HUES64 (cell line): ENCODE measurements at regions not wholly inside any gene's neighbourhood (a gene's known extent, or its start where the extent isn't known, plus 50 kb on each side); places are given as distances from the start of the nearest gene placed in this dataset.

Experiments
- H3K27ac ChIP-seq: 2 replicates; pipeline ENCODE4 v1.7.0; 2013; ENCODE audit warnings: low read depth, low read length, inconsistent platforms
- H3K27me3 ChIP-seq: 2 replicates; pipeline ENCODE4 v1.6.1; 2013; ENCODE audit warnings: mild to moderate bottlenecking, low read length; ENCODE audit not compliant: insufficient read depth
- H3K36me3 ChIP-seq: 2 replicates; pipeline ENCODE4 v1.6.1; 2013; ENCODE audit warnings: mild to moderate bottlenecking, low read length; ENCODE audit not compliant: insufficient read depth
- H3K4me1 ChIP-seq: 2 replicates; pipeline ENCODE4 v1.6.1; 2013; ENCODE audit warnings: mild to moderate bottlenecking, low read length, moderate library complexity; ENCODE audit not compliant: insufficient read depth
- H3K4me3 ChIP-seq: 2 replicates; pipeline ENCODE4 v1.5.1; 2013; ENCODE audit warnings: mild to moderate bottlenecking, low read length, moderate library complexity
- H3K9ac ChIP-seq: 2 replicates; pipeline ENCODE4 v1.6.1; 2013; ENCODE audit warnings: mild to moderate bottlenecking, low read depth, low read length
- H3K9me3 ChIP-seq: 2 replicates; pipeline ENCODE4 v1.6.1; 2013; ENCODE audit warnings: low read depth, low read length; ENCODE audit not compliant: insufficient read depth
- WGBS: fragments of 150-250, 120-280 bp; methylation state at CpG from one replicate; pipeline ENCODE4 v1.1.7; 2013; ENCODE audit warnings: missing lambda C conversion rate; 5-methylcytosine and 5-hydroxymethylcytosine counted together

- Histone ChIP-seq H3K36me3 (no peaks in the 10 kb centered on the region), H3K9me3 (no peaks in the 10 kb centered on the region), H3K4me1 (no peaks in the 10 kb centered on the region), H3K4me3 (no peak overlapping the region), H3K27me3 (no peaks in the 10 kb centered on the region), H3K27ac (no peak overlapping the region), H3K9ac (no peak overlapping the region)
- 92% methylated on average over 2 of the region's 2 CpGs for WGBS
These were observed 173.0 kb downstream of the EMP1 start for GRCh38 chr12:13369474-13370056.

DNA sequence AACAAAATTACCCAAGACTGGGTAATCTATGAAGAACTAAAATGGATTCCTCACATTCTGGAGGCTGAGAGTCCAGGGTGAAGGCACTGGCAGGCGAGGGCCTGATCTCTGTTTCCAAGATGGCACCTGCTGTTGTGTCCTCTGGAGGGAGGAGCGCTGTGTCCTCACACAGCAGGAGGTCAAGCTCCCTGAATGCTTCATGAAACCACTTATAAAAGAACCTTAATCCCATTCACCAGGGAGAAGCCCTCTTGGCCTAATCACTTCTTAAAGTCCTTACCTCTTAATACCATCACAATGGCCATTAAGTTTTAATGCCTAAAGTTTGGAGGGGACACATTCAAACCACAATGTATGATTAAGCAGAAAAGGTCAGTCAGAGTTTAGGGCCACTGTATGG, 172.4 kb downstream of the EMP1 start:
- no peaks in the 10 kb centered on the region for H3K4me1 ChIP-seq
- 64% methylated on average over 2 of the region's 2 CpGs for WGBS
- H3K27ac ChIP-seq = no peak overlapping the region
- H3K36me3 ChIP-seq = no peaks in the 10 kb centered on the region
- no peaks in the 10 kb centered on the region for H3K9me3 ChIP-seq
- no peak overlapping the region for H3K4me3 ChIP-seq
- no peak overlapping the region for H3K9ac ChIP-seq
- no peaks in the 10 kb centered on the region for H3K27me3 ChIP-seq

DNA sequence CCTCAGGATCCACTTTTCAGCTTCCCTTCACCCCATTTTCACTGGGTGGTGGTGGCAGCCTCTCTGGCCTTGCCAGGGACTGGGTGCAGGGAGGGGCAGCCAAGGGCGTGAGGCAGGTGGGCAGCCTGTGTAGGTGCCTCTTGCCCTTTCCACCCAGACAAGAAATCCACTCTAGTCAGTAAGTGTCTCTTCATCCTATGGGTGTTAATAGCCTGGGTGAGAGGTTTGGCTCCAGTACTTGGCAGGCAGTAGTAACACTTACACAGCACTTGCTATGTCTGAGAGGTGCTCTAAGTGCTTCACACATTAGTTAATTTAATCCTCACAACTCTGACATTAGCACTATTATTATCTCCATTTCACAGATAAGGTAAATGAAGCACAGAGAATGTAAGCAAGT, 171.9 kb downstream of the EMP1 start:
- WGBS = 100% methylated on average over 1 of the region's 1 CpG
- H3K27me3 ChIP-seq = no peaks in the 10 kb centered on the region
- H3K4me1 ChIP-seq = no peaks in the 10 kb centered on the region
- H3K36me3 ChIP-seq = no peaks in the 10 kb centered on the region
- H3K4me3 ChIP-seq = no peak overlapping the region
- no peak overlapping the region for H3K27ac ChIP-seq
- no peak overlapping the region for H3K9ac ChIP-seq
- H3K9me3 ChIP-seq = no peaks in the 10 kb centered on the region

GRCh38 chr12:13367973-13368372, 171.4 kb downstream of the EMP1 start:
- Histone ChIP-seq H3K4me3 (no peak overlapping the region), H3K36me3 (no peaks in the 10 kb centered on the region), H3K9me3 (no peaks in the 10 kb centered on the region), H3K27me3 (no peaks in the 10 kb centered on the region), H3K4me1 (no peaks in the 10 kb centered on the region), H3K9ac (no peak overlapping the region), H3K27ac (no peak overlapping the region)
- WGBS = 95% methylated on average over 11 of the region's 11 CpGs

DNA sequence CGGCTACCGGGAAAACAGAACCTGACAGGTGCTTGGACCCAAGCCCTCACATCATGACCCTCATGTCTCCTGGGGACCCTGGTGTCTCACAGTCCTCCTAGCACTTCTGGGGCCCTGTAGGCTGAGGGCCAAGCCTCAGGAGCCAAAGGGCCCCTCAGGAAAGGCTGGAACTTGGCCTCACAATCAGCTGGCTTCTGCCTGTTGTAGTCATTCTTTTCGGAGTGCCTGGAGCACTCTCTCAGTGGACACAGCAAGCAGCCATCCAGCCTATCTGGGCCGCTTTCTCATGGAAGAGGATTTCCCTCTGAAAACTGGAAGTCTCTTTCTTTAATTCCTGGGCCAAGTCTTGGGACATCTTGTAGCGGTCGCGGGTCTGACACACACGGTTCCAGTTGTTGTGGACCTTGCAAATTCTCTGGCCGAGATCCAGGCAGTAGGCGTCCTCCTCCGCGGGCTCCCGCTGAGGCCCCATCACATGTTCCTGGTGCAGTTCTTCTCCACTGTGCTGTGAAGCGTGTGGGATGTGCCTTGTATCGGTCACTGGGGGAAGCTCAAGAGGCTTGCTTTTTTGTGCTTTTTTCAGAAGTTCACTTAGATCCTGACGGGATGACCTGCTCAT, 169.3 kb downstream of the EMP1 start:
- Histone ChIP-seq H3K9me3 (no peaks in the 10 kb centered on the region), H3K36me3 (no peaks in the 10 kb centered on the region), H3K4me1 (no peaks in the 10 kb centered on the region), H3K4me3 (no peak overlapping the region), H3K27ac (no peak overlapping the region), H3K9ac (no peak overlapping the region), H3K27me3 (no peaks in the 10 kb centered on the region)
- WGBS = 96% methylated on average over 16 of the region's 16 CpGs

DNA sequence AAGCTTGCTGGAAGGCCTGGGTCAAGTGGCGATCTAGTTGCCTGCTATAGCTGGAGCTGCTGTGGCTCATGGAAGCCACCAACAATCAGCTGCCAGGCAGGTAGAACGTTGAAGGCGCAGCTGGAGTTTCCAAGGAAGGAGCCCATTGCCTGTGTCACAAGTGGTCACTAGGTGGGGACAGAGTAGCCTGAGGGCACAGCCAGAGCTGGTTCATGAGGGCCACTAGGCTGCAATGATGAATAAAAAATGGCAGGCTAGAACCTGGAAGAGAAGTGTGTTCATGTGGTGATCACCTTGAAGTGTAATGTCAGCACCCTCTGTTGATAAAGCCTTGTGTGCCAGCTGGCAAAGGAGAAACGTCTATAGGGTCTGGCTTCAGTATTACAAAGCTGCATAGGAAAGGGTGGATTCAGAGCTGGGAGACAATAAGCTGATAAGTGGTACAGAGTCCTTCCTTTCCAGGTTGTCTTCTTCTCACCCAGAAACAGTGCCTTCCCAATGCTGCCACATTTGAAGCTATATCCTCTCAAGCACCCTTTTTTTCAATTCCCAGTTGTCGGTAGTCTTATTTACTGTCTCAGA, 165.8 kb downstream of the EMP1 start:
- no peaks in the 10 kb centered on the region for H3K27me3 ChIP-seq
- no peak overlapping the region for H3K4me3 ChIP-seq
- H3K9ac ChIP-seq = no peak overlapping the region
- no peaks in the 10 kb centered on the region for H3K9me3 ChIP-seq
- no peaks in the 10 kb centered on the region for H3K36me3 ChIP-seq
- H3K27ac ChIP-seq = no peak overlapping the region
- WGBS = 65% methylated on average over 5 of the region's 5 CpGs
- no peaks in the 10 kb centered on the region for H3K4me1 ChIP-seq

GRCh38 chr12:13359636-13360035, 163.1 kb downstream of the EMP1 start:
- Histone ChIP-seq H3K9ac (no peak overlapping the region), H3K4me3 (no peak overlapping the region), H3K27me3 (no peaks in the 10 kb centered on the region), H3K9me3 (no peaks in the 10 kb centered on the region), H3K27ac (no peak overlapping the region), H3K4me1 (no peaks in the 10 kb centered on the region), H3K36me3 (no peaks in the 10 kb centered on the region)

DNA sequence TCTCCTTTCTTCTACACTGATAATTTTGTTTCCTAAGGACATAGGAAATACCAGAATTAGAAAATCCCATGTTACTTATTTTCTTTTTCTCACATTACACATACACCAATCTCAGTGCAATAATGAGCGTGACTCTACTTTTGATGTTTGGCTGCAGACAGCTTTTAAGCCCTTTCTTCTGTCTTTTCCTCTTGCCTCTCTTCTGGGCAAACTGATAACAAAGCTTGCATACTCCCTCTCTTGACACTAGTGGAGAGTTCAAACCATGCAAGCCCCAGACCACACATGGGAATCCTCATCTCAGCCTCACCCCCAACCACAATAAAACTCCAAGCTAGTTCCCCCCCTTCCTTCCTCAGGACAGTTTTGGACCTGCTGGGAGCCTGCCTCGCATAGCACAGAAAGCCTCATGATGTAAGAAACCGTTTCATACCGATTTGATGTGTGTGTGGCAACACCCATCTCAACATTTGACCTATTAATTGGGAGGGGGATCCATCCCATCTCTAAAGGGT, 161.9 kb downstream of the EMP1 start:
- Histone ChIP-seq H3K4me3 (no peak overlapping the region), H3K4me1 (no peaks in the 10 kb centered on the region), H3K9me3 (no peaks in the 10 kb centered on the region), H3K9ac (no peak overlapping the region), H3K36me3 (no peaks in the 10 kb centered on the region), H3K27ac (no peak overlapping the region), H3K27me3 (no peaks in the 10 kb centered on the region)
- 96% methylated on average over 4 of the region's 4 CpGs for WGBS

GRCh38 chr12:13350946-13351345, 154.4 kb downstream of the EMP1 start:
- Histone ChIP-seq H3K36me3 (no peaks in the 10 kb centered on the region), H3K4me1 (no peaks in the 10 kb centered on the region), H3K9ac (no peak overlapping the region), H3K27ac (no peak overlapping the region), H3K4me3 (no peak overlapping the region), H3K27me3 (no peaks in the 10 kb centered on the region), H3K9me3 (no peaks in the 10 kb centered on the region)
- 90% methylated on average over 2 of the region's 2 CpGs for WGBS

GRCh38 chr12:13350381-13350780, 153.9 kb downstream of the EMP1 start:
- Histone ChIP-seq H3K27me3 (no peaks in the 10 kb centered on the region), H3K27ac (no peak overlapping the region), H3K9ac (no peak overlapping the region), H3K4me3 (no peak overlapping the region), H3K9me3 (no peaks in the 10 kb centered on the region), H3K4me1 (no peaks in the 10 kb centered on the region), H3K36me3 (no peaks in the 10 kb centered on the region)
- WGBS = 100% methylated on average over 1 of the region's 2 CpGs

GRCh38 chr12:13348464-13348863, 151.9 kb downstream of the EMP1 start:
- Histone ChIP-seq H3K9ac (no peak overlapping the region), H3K27me3 (no peaks in the 10 kb centered on the region), H3K4me3 (no peak overlapping the region), H3K9me3 (no peaks in the 10 kb centered on the region), H3K36me3 (no peaks in the 10 kb centered on the region), H3K4me1 (no peaks in the 10 kb centered on the region), H3K27ac (no peak overlapping the region)
- WGBS = 73% methylated on average over 1 of the region's 1 CpG
